Activated naive CD8-positive, alpha-beta T cell treated with anti-CD3 and anti-CD28 coated beads, Interleukin-2, amount 50 U/mL, for 24 hours (primary cell): ENCODE measurements at regions not wholly inside any gene's neighbourhood (a gene's known extent, or its start where the extent isn't known, plus 50 kb on each side); places are given as distances from the start of the nearest gene placed in this dataset.

Experiments
- ATAC-seq: fragments of 150-1000 bp; cut with Tn5 transposase; one replicate; pipeline ENCODE4 v1.10.0; 2021
- DNase-seq: peaks from one replicate; pipeline ENCODE4 v3.0.0; 2021
- H3K27ac Mint-ChIP-seq: one replicate; pipeline ENCODE4 v1.8.0; 2021; ENCODE audit warnings: mild to moderate bottlenecking, mixed read lengths
- H3K27me3 Mint-ChIP-seq: one replicate; pipeline ENCODE4 v1.8.0; 2021; ENCODE audit warnings: mixed read lengths
- H3K36me3 Mint-ChIP-seq: one replicate; pipeline ENCODE4 v1.8.0; 2021; ENCODE audit warnings: low read depth, mixed read lengths
- H3K4me1 Mint-ChIP-seq: one replicate; pipeline ENCODE4 v1.8.0; 2021; ENCODE audit warnings: mixed read lengths
- H3K4me3 Mint-ChIP-seq: one replicate; pipeline ENCODE4 v1.8.0; 2021; ENCODE audit warnings: mild to moderate bottlenecking, moderate library complexity, mixed read lengths
- H3K9me3 Mint-ChIP-seq: one replicate; pipeline ENCODE4 v1.8.0; 2021; ENCODE audit warnings: mixed read lengths

- no peak overlapping the region for H3K27ac Mint-ChIP-seq
- no peak overlapping the region for H3K4me3 Mint-ChIP-seq
- no peaks in the 10 kb centered on the region for H3K4me1 Mint-ChIP-seq
Measured at GRCh38 chr18:61245276-61245675, 88.0 kb upstream of the CDH20 start.

GRCh38 chr18:61248589-61248988, 84.6 kb upstream of the CDH20 start:
- Mint-ChIP-seq H3K4me3 (no peak overlapping the region), H3K9me3 (peaks cover 9% of the 10 kb centered on the region), H3K27ac (no peak overlapping the region), H3K27me3 (no peaks in the 10 kb centered on the region), H3K4me1 (no peaks in the 10 kb centered on the region), H3K36me3 (no peaks in the 10 kb centered on the region)
- ATAC-seq (no peak), DNase-seq (no peak)

More at GRCh38 chr18:61245276-61245675, 88.0 kb upstream of the CDH20 start:
- ATAC-seq: no peak
- Mint-ChIP-seq H3K27me3 (no peaks in the 10 kb centered on the region), H3K9me3 (peaks cover 4% of the 10 kb centered on the region), H3K36me3 (no peaks in the 10 kb centered on the region)
- DNase-seq: no peak

GRCh38 chr18:61256291-61256690, 76.9 kb upstream of the CDH20 start:
- H3K4me3 Mint-ChIP-seq: no peak overlapping the region

GRCh38 chr18:61261870-61262269, 71.4 kb upstream of the CDH20 start:
- no peaks in the 10 kb centered on the region for H3K27me3 Mint-ChIP-seq

More at GRCh38 chr18:61256291-61256690, 76.9 kb upstream of the CDH20 start:
- no peak overlapping the region for H3K27ac Mint-ChIP-seq
- ATAC-seq (no peak), DNase-seq (no peak)
- no peaks in the 10 kb centered on the region for H3K27me3 Mint-ChIP-seq
- peaks cover 4% of the 10 kb centered on the region for H3K9me3 Mint-ChIP-seq
- H3K36me3 Mint-ChIP-seq: no peaks in the 10 kb centered on the region
- no peaks in the 10 kb centered on the region for H3K4me1 Mint-ChIP-seq

GRCh38 chr18:61272793-61273192, 60.4 kb upstream of the CDH20 start:
- Mint-ChIP-seq H3K27ac (no peak overlapping the region), H3K36me3 (no peaks in the 10 kb centered on the region), H3K4me1 (no peaks in the 10 kb centered on the region)

More at GRCh38 chr18:61261870-61262269, 71.4 kb upstream of the CDH20 start:
- Mint-ChIP-seq H3K27ac (no peak overlapping the region), H3K4me1 (no peaks in the 10 kb centered on the region), H3K4me3 (no peak overlapping the region), H3K9me3 (peaks cover 4% of the 10 kb centered on the region), H3K36me3 (no peaks in the 10 kb centered on the region)
- no peak for ATAC-seq
- DNase-seq: no peak

GRCh38 chr18:61273533-61273932, 59.7 kb upstream of the CDH20 start:
- peaks cover 11% of the 10 kb centered on the region for H3K9me3 Mint-ChIP-seq
- no peak overlapping the region for H3K4me3 Mint-ChIP-seq
- H3K36me3 Mint-ChIP-seq: no peaks in the 10 kb centered on the region
- no peaks in the 10 kb centered on the region for H3K27me3 Mint-ChIP-seq
- DNase-seq: no peak
- H3K4me1 Mint-ChIP-seq: no peaks in the 10 kb centered on the region
- ATAC-seq: no peak
- H3K27ac Mint-ChIP-seq: no peak overlapping the region

More at GRCh38 chr18:61272793-61273192, 60.4 kb upstream of the CDH20 start:
- Mint-ChIP-seq H3K4me3 (no peak overlapping the region), H3K27me3 (no peaks in the 10 kb centered on the region), H3K9me3 (peaks cover 11% of the 10 kb centered on the region)
- ATAC-seq: no peak
- DNase-seq: no peak

- no peak for DNase-seq
- ATAC-seq: no peak
- H3K4me3 Mint-ChIP-seq: no peak overlapping the region
- no peaks in the 10 kb centered on the region for H3K36me3 Mint-ChIP-seq
- peaks cover 11% of the 10 kb centered on the region for H3K9me3 Mint-ChIP-seq
- H3K27ac Mint-ChIP-seq: no peak overlapping the region
- no peaks in the 10 kb centered on the region for H3K27me3 Mint-ChIP-seq
- no peaks in the 10 kb centered on the region for H3K4me1 Mint-ChIP-seq
Measured at GRCh38 chr18:61274416-61274960, 58.7 kb upstream of the CDH20 start.

GRCh38 chr18:61277808-61278207, 55.4 kb upstream of the CDH20 start:
- no peak overlapping the region for H3K27ac Mint-ChIP-seq
- H3K9me3 Mint-ChIP-seq: peaks cover 21% of the 10 kb centered on the region
- H3K36me3 Mint-ChIP-seq: no peaks in the 10 kb centered on the region
- peaks cover 2% of the 10 kb centered on the region for H3K27me3 Mint-ChIP-seq
- no peaks in the 10 kb centered on the region for H3K4me1 Mint-ChIP-seq
- H3K4me3 Mint-ChIP-seq: no peak overlapping the region
- DNase-seq: no peak
- no peak for ATAC-seq

GRCh38 chr18:61281431-61281830, 51.8 kb upstream of the CDH20 start:
- H3K27me3 Mint-ChIP-seq: peaks cover 2% of the 10 kb centered on the region
- no peaks in the 10 kb centered on the region for H3K4me1 Mint-ChIP-seq
- DNase-seq (no peak), ATAC-seq (no peak)
- peaks cover 23% of the 10 kb centered on the region for H3K9me3 Mint-ChIP-seq
- H3K36me3 Mint-ChIP-seq: no peaks in the 10 kb centered on the region
- no peak overlapping the region for H3K4me3 Mint-ChIP-seq
- H3K27ac Mint-ChIP-seq: no peak overlapping the region

- H3K4me3 Mint-ChIP-seq: no peak overlapping the region
- no peaks in the 10 kb centered on the region for H3K36me3 Mint-ChIP-seq
- H3K4me1 Mint-ChIP-seq: no peaks in the 10 kb centered on the region
- peaks cover 2% of the 10 kb centered on the region for H3K27me3 Mint-ChIP-seq
- DNase-seq (no peak), ATAC-seq (no peak)
- H3K9me3 Mint-ChIP-seq: peaks cover 16% of the 10 kb centered on the region
- no peak overlapping the region for H3K27ac Mint-ChIP-seq
Measured at GRCh38 chr18:61282926-61283325, 50.3 kb upstream of the CDH20 start.
